ENCODE measurements at regions not wholly inside any gene's neighbourhood (a gene's known extent, or its start where the extent isn't known, plus 50 kb on each side); places are given as distances from the start of the nearest gene placed in this dataset.

DNA sequence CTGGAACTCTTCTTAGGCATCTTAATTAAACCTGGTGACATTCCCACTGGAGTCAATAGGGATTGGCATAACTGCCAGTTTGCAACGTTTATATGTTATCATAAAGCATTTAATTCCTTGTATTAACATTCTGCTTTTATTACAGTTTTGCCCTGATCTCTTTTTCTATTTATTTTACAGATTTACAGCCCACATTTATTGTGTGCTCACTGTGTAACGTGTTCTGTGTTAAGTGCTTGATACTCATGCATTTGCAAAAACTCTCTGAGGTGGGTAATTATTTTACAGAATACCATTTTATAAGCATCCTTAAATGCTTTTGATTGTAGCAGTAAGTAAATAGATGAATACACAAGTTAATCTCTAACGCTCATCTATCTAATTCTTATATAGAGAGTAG, 341.5 kb upstream of the FAR2 start:
- no peak for TF ChIP-seq ZNF19 (tag by site-specific recombination; IDR thresholded peaks at IDR 0.05; ENCODE audit: low read depth)
- no peak for TF ChIP-seq BCL11A (tag by site-specific recombination; IDR thresholded peaks at IDR 0.05; ENCODE audit: low read depth)
- no peak for TF ChIP-seq ZNF248 (tag by site-specific recombination; IDR thresholded peaks at IDR 0.05)
- TF ChIP-seq WT1 (tag by site-specific recombination; IDR thresholded peaks at IDR 0.05): no peak
- TF ChIP-seq TCF7L2 (IDR thresholded peaks at IDR 0.05; ENCODE audit: borderline replicate concordance, low read depth, low read length): no peak
- TF ChIP-seq, protein P1, sequence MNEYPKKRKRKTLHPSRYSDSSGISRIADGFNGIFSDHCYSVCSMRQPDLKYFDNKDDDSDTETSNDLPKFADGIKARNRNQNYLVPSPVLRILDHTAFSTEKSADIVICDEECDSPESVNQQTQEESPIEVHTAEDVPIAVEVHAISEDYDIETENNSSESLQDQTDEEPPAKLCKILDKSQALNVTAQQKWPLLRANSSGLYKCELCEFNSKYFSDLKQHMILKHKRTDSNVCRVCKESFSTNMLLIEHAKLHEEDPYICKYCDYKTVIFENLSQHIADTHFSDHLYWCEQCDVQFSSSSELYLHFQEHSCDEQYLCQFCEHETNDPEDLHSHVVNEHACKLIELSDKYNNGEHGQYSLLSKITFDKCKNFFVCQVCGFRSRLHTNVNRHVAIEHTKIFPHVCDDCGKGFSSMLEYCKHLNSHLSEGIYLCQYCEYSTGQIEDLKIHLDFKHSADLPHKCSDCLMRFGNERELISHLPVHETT (tag by site-specific recombination; IDR thresholded peaks at IDR 0.05): no peak
- TF ChIP-seq ZNF404 (tag by site-specific recombination; IDR thresholded peaks at IDR 0.05): no peak
- TF ChIP-seq SETDB1 (IDR thresholded peaks at IDR 0.05; ENCODE audit: insufficient read length, low read length): no peak
- no peak for TF ChIP-seq MYNN (tag by site-specific recombination; IDR thresholded peaks at IDR 0.05; ENCODE audit: borderline replicate concordance)
- no peak for TF ChIP-seq ZNF148 (tag by site-specific recombination; IDR thresholded peaks at IDR 0.05; ENCODE audit: borderline replicate concordance)
- TF ChIP-seq ZNF707 (tag by site-specific recombination; IDR thresholded peaks at IDR 0.05): no peak
- TF ChIP-seq ZNF335 (tag by site-specific recombination; conservative IDR thresholded peaks at IDR 0.05): no peak

All from HEK293 (cell line).